A549 (cell line): ENCODE measurements at regions not wholly inside any gene's neighbourhood (a gene's known extent, or its start where the extent isn't known, plus 50 kb on each side); places are given as distances from the start of the nearest gene placed in this dataset.

Experiments
- ATAC-seq, 2 experiments: fragments of 200-7000 bp in 1 of 2; fragments of >200 bp in 1 of 2; cut with Nextera tagmentation in 1 of 2; cut with Tn5 transposase in 1 of 2; 3 replicates each; pipeline versions ENCODE4 v1.8.0 to v1.9.1; 2018 to 2020; ENCODE audit warnings: mild to moderate bottlenecking in 1 of 2, moderate library complexity in 1 of 2
- CTCF ChIA-PET: fragments of 300-600 bp; sonication (Branson Sonifier 250); formaldehyde crosslinking; extraction: SDS; loops from one replicate; lab custom pipeline; 2021; ENCODE audit warnings: antibody characterized with exemption, inconsistent platforms; lab: Yijun Ruan, JAX
- POLR2A ChIA-PET: fragments of 350-600 bp; formaldehyde crosslinking; extraction: SDS; loops from one replicate; lab custom pipeline; 2021; ENCODE audit warnings: antibody characterized with exemption, inconsistent platforms; lab: Yijun Ruan, JAX
- DNase-seq, 2 experiments: peaks; one replicate each; pipeline versions ENCODE4 v3.0.0 to v3.0.0-alpha.2; 2011 to 2016; ENCODE audit warnings: low read depth in 1 of 2, low spot score in 1 of 2
- FAIRE-seq: peaks from 2 replicates; lab custom pipeline; 2011; peaks lifted over from hg19 to GRCh38; lab: Jason Lieb, UNC
- H3K27ac ChIP-seq, 2 experiments: fragments of >200 bp; sonication (Bioruptor Twin); formaldehyde crosslinking; 3 replicates each; pipeline ENCODE4 v1.5.1; 2016 to 2017
- H3K4me1 ChIP-seq: fragments of >200 bp; sonication (Bioruptor Twin); formaldehyde crosslinking; 3 replicates; pipeline ENCODE4 v1.6.1; 2016
- H3K4me2 ChIP-seq: fragments of >200 bp; sonication (Bioruptor Twin); formaldehyde crosslinking; 3 replicates; pipeline ENCODE4 v1.6.1; 2016
- H3K4me3 ChIP-seq: fragments of >200 bp; sonication (Bioruptor Twin); formaldehyde crosslinking; 3 replicates; pipeline ENCODE4 v1.5.1; 2016
- H3K9me3 ChIP-seq: fragments of >200 bp; sonication (Bioruptor Twin); formaldehyde crosslinking; 3 replicates; pipeline ENCODE4 v1.6.1; 2016
- CHD4 ChIP-seq: fragments of 200-600 bp; sonication (generic); IDR thresholded peaks from 2 replicates; pipeline ENCODE4 v1.6.1; 2016; ENCODE audit warnings: antibody characterized with exemption, mild to moderate bottlenecking, borderline replicate concordance
- E2F6 ChIP-seq: IDR thresholded peaks from 2 replicates; pipeline ENCODE4 v1.6.1; 2012; ENCODE audit warnings: low read depth, borderline replicate concordance
- ELK1 ChIP-seq: fragments of 150-350 bp; IDR thresholded peaks from 2 replicates; pipeline ENCODE4 v1.6.1; 2014; ENCODE audit warnings: low read depth, mild to moderate bottlenecking, low read length
- EP300 ChIP-seq, 2 experiments: fragments of >200 bp; sonication (Bioruptor Twin); formaldehyde crosslinking; IDR thresholded peaks; 2 replicates in 1 of 2; 3 replicates in 1 of 2; pipeline ENCODE4 v1.6.1; 2016 to 2017
- ESRRA ChIP-seq: fragments of 150-350 bp; IDR thresholded peaks from 2 replicates; pipeline ENCODE4 v1.6.1; 2014; ENCODE audit warnings: mild to moderate bottlenecking, low read length, borderline replicate concordance
- FOSB ChIP-seq: fragments of 250-450 bp; sonication (Bioruptor Pico); IDR thresholded peaks from 2 replicates; pipeline ENCODE4 v1.5.0; 2020; ENCODE audit warnings: mild to moderate bottlenecking, moderate library complexity
- FOSL2 ChIP-seq, 2 experiments: fragments of 450-650 bp in 1 of 2; fragments of >200 bp in 1 of 2; sonication (Bioruptor Twin) in 1 of 2; formaldehyde crosslinking; IDR thresholded peaks; 2 replicates each; pipeline versions ENCODE4 v1.5.0 to v1.6.1; 2016 to 2020; ENCODE audit warnings: mild to moderate bottlenecking in 1 of 2, moderate library complexity in 1 of 2
- FOXS1 ChIP-seq: fragments of 250-450 bp; sonication (Bioruptor Pico); IDR thresholded peaks from 2 replicates; pipeline ENCODE4 v1.5.0; 2020; ENCODE audit warnings: mild to moderate bottlenecking, moderate library complexity
- GATA3 ChIP-seq: IDR thresholded peaks from 2 replicates; pipeline ENCODE4 v1.6.1; 2012; ENCODE audit warnings: borderline replicate concordance
- HMGXB4 ChIP-seq: fragments of 250-450 bp; sonication (Bioruptor Pico); IDR thresholded peaks from 2 replicates; pipeline ENCODE4 v1.5.0; 2021; ENCODE audit warnings: mild to moderate bottlenecking, moderate library complexity, borderline replicate concordance
- HOXA7 ChIP-seq: fragments of 250-450 bp; sonication (Bioruptor Pico); IDR thresholded peaks from 2 replicates; pipeline ENCODE4 v1.5.0; 2020; ENCODE audit warnings: mild to moderate bottlenecking, moderate library complexity
- JUN ChIP-seq, 2 experiments: fragments of >200 bp; sonication (Bioruptor Twin); formaldehyde crosslinking; IDR thresholded peaks; 2 replicates in 1 of 2; 3 replicates in 1 of 2; pipeline ENCODE4 v1.6.1; 2016 to 2017
- MAX ChIP-seq: IDR thresholded peaks from 2 replicates; pipeline ENCODE4 v1.6.1; 2012
- MAZ ChIP-seq: fragments of 150-350 bp; IDR thresholded peaks from 2 replicates; pipeline ENCODE4 v1.6.1; 2014; ENCODE audit warnings: antibody characterized with exemption, low read depth, low read length, borderline replicate concordance
- MYC ChIP-seq: IDR thresholded peaks from 2 replicates; pipeline ENCODE4 v1.6.1; 2012; ENCODE audit warnings: mild to moderate bottlenecking, inconsistent platforms, low read length, improper control_type of control experiment, borderline replicate concordance
- NFE2L2 ChIP-seq: fragments of 150-350 bp; conservative IDR thresholded peaks from 2 replicates; pipeline ENCODE4 v1.6.1; 2014; ENCODE audit warnings: low read length
- POLR2A ChIP-seq: IDR thresholded peaks from 2 replicates; pipeline ENCODE4 v1.6.1; 2012; ENCODE audit warnings: mild to moderate bottlenecking, low read length
- POLR2AphosphoS2 ChIP-seq: conservative IDR thresholded peaks from 2 replicates; pipeline ENCODE4 v1.6.1; 2012; ENCODE audit warnings: low read length, improper control_type of control experiment, inconsistent platforms
- RARB ChIP-seq: fragments of 250-450 bp; sonication (Bioruptor Pico); IDR thresholded peaks from 2 replicates; pipeline ENCODE4 v1.8.0; 2021; ENCODE audit warnings: mild to moderate bottlenecking, moderate library complexity
- RFX5 ChIP-seq: fragments of 450-650 bp; IDR thresholded peaks from 2 replicates; pipeline ENCODE4 v1.7.1; 2014; ENCODE audit warnings: antibody characterized with exemption, mild to moderate bottlenecking, moderate library complexity
- RNF2 ChIP-seq: fragments of 200-600 bp; sonication (generic); IDR thresholded peaks from 2 replicates; pipeline ENCODE4 v1.6.1; 2016; ENCODE audit warnings: low read depth, mild to moderate bottlenecking, antibody characterized with exemption, moderate library complexity, borderline replicate concordance
- SREBF2 ChIP-seq: fragments of 450-650 bp; IDR thresholded peaks from 2 replicates; pipeline ENCODE4 v1.6.1; 2014; ENCODE audit warnings: mild to moderate bottlenecking, moderate library complexity
- USF2 ChIP-seq: fragments of 450-650 bp; IDR thresholded peaks from 2 replicates; pipeline ENCODE4 v1.6.1; 2014; ENCODE audit warnings: antibody characterized with exemption
- WGBS: methylation state at CpG from one replicate; pipeline ENCODE4 v1.1.6; 2017; ENCODE audit errors: missing lambda C conversion rate; 5-methylcytosine and 5-hydroxymethylcytosine counted together

- ChIA-PET CTCF (no interaction called here), POLR2A (no interaction called here)
- FAIRE-seq = no peak
- no peak for DNase-seq
- Histone ChIP-seq H3K9me3 (no peaks in the 10 kb centered on the region), H3K4me2 (no peak overlapping the region), H3K4me1 (no peaks in the 10 kb centered on the region), H3K27ac (no peak overlapping the region), H3K4me3 (no peak overlapping the region)
- TF ChIP-seq FOXS1 (CRISPR knock-in tag) (no peak), E2F6 (no peak), SREBF2 (no peak), JUN (IDR thresholded peaks at IDR 0.05) (no peak)
- WGBS = 15% methylated on average over 5 of the region's 5 CpGs
- ATAC-seq = no peak
These were observed 899.7 kb downstream of the ADGRL2 start for GRCh38 chr1:82700476-82700875.

- no peak overlapping the region for H3K27ac ChIP-seq
- no peak overlapping the region for H3K4me3 ChIP-seq
- H3K4me1 ChIP-seq = no peaks in the 10 kb centered on the region
- ChIA-PET POLR2A (no interaction called here), CTCF (no interaction called here)
- DNase-seq (no peak), ATAC-seq (no peak), FAIRE-seq (no peak)
- no peaks in the 10 kb centered on the region for H3K9me3 ChIP-seq
- TF ChIP-seq RFX5 (no peak), POLR2AphosphoS2 (no peak), GATA3 (no peak), ESRRA (no peak), MAX (no peak), USF2 (no peak), RNF2 (no peak), MYC (no peak), POLR2A (no peak), RARB (CRISPR knock-in tag) (no peak), NFE2L2 (no peak), HOXA7 (CRISPR knock-in tag) (no peak), FOSB (no peak), EP300 (IDR thresholded peaks at IDR 0.05) (no peak), HMGXB4 (CRISPR knock-in tag) (no peak), FOSL2 (IDR thresholded peaks at IDR 0.05) (no peak), FOSL2 (CRISPR knock-in tag; IDR thresholded peaks at IDR 0.05) (no peak), CHD4 (no peak), ELK1 (no peak), MAZ (no peak)
- H3K4me2 ChIP-seq = no peak overlapping the region
- WGBS = 33% methylated on average over 8 of the region's 8 CpGs
These were observed 897.2 kb downstream of the ADGRL2 start for GRCh38 chr1:82697965-82698364.
